GM21786 (cell line): ENCODE measurements at regions not wholly inside any gene's neighbourhood (a gene's known extent, or its start where the extent isn't known, plus 50 kb on each side); places are given as distances from the start of the nearest gene placed in this dataset.
"Not testable (repeated sequence)": the region's sequence is repeated elsewhere in the genome, so short reads cannot be mapped to it uniquely, and the experiment has no call there.

Experiments
- ATAC-seq: cut with Tn5 transposase; IDR thresholded peaks from one replicate; pipeline ENCODE4 v1.9.1; 2021; ENCODE audit not compliant: unreplicated experiment

DNA sequence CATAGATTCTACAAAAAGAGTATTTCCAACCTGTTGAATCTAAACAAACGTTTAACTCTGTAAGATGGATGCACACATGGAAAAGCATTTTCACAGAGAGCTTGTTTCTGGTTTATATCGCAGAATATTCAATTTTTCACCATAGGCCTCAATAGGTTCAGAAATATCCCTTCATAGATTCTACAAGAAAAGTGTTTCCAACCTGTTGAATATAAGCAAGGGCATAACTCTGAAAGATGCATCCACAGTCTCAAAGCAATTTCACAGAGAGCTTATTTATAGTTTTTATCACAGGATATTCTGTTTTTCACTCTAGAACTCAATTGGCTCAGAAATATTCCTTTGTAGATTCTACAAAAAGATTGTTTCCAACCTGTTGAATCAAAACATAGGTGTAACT lies 1483.6 kb downstream of the UQCRFS1 start:
- no peak for ATAC-seq

DNA sequence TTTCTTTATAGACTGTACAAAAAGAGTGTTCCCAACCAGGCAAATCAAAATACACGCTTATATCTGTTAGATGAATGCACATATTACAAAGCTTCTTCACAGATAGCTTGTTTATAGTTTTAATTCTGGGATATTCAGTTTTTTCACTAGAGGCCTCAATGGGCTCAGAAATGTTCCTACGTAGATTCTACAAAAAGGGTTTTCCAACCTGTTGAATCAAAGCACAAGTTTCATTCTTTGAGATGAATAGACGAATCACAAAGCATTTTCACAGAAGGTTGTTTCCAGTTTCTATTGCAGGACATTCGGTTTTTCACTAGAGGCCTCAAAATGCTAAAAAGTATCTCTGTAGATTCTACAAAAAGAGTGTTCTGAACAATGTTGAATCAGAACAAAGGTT lies 1490.3 kb downstream of the UQCRFS1 start:
- no peak for ATAC-seq

DNA sequence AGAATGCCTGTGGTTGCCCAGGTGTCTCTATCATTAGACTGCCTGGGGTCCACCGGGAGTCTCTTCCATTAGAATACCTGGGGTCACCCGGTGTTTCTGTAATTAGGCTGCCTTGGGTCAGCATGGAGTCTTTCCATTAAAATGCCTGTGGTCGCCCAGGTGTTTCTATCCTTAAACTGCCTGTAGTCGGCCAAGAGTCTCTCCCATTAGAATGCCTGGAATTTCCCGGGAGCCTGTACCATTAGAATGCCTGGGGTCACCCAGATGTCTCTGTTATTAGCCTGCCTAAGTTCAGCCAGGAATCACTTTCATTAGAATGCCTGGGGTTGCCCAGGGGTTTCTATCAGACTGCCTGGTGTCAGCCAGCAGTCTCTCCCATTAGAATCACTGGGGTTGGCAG lies 1492.8 kb downstream of the UQCRFS1 start:
- ATAC-seq = no peak

DNA sequence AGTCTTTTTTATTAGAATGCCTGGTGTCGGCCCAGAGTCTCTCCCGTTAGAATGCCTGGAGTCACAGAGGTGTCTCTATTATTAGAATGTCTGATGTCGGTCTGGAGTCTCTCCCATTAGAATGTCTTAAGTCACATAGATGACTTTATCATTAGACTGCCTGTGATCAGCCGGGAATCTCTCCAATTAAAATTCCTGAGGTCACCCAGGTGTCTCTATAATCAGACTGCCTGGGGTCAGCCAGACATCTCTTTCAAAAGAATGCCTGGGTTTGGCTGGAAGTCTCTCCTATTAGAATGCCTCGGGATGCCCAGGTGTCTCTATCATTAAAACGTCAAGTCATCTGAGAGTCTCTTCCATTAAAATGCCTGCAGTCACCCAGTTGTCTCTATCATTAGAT lies 1493.9 kb downstream of the UQCRFS1 start:
- no peak for ATAC-seq

DNA sequence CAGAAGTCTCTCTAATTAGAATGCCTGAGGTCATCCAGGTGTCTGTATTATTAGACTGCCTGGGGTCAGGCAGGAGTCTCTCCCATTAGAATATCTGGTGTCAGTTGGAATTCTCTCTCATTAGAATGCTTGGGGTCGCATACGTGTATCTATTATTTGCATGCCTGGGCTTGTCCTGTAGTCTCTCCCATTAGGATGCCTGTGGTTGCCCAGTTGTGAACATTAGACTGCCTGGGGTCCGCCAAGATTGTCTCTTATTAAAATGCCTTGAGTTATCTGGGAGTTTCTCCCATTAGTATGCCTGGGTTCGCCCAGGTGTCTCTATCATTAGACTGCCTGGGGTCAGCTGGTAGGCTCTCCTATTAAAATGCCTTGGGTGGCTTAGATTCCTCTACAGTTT lies 1494.7 kb downstream of the UQCRFS1 start:
- ATAC-seq = no peak

DNA sequence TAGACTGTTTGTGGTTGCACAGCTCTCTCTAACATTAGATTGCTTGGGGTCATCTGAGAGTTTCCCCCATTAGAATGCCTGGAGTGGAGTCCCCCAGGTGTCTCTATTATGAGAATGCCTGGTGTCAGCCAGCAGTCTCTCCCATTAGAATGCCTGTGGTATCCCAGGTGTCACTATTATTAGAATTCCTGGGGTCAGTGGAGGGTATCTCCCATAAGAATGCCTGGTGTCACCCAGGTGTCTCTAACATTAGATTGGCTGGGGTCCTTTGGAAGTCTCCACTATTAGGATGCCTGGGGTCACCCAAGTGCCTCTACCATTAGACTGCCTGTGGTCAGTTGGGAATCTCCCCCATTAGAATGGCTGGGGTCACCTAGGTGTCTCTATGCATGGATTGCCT lies 1495.1 kb downstream of the UQCRFS1 start:
- ATAC-seq = no peak

DNA sequence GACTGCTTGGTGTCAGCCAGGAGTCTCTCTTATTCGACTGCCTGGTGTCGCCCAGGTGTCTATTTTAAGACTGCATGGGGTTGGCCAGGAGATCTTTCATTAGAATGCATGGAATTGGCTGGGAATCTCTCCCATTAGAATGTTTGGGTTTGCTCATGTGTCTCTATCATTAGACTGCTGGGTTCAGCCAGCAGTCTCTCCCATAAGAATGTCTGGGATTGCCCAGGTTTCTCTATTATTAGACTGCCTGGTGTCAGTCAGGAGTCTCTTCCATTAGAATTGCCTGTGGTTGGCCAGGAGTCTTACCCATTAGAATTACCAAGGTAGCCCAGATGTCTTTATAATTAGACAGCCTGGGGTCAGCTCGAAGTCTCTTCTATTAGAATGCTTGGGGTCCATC lies 1496.0 kb downstream of the UQCRFS1 start:
- ATAC-seq = no peak

DNA sequence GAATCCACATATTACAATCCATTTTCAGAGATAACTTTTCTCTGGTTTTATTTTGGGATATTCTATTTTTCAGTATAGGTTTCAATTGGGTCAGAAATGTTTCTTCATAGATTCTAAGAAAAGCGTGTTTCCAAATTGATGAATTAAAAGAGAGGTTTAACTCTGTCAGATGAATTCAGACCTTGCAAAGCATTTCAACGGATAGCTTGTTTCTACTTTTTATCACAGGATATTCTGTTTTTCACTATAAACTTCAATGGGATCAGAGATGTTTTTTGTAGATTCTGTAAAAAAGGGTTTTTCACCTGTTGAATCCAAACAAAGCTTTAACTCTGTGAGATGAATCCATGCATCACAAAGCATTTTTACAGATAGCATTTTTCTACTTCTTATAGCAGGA lies 1498.1 kb downstream of the UQCRFS1 start:
- ATAC-seq = no peak

DNA sequence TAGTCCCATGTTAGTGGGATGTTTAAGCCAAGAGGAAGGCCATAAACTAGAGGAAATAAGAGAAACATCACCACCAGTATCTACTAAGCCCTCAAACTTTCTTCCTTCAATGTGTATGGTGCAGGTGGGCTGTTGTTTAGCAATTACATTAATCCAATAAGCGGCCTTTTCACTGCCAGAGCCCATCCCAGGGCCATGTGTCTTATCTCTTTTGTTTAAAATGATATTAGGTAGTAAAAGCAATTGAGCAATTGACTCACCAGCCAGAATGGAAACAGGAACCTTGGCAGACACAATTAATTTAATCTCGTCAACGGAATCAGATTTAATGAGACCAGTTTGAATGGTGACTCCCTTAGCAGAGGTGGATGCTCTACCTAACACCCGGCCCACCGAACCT lies 1503.5 kb downstream of the UQCRFS1 start:
- ATAC-seq = no peak

DNA sequence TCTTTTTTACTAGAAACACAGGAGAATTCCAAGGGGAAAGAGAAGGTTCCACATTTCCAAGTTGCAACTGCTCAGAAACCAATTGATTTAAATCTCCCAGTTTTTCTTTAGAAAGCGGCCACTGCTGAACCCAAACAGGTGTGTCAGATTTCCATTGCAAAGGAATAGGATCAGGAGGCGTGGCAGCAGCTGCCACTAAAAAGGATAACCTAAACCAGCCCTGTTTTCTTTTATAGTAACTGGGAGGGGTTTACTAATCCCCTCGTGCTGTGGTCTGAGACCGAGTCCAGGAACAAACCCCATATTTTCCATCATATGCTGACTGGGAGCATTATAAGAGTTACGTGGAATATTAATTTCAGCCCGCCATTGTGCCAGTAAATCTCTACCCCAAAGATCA lies 1504.0 kb downstream of the UQCRFS1 start:
- not testable (repeated sequence) for ATAC-seq

DNA sequence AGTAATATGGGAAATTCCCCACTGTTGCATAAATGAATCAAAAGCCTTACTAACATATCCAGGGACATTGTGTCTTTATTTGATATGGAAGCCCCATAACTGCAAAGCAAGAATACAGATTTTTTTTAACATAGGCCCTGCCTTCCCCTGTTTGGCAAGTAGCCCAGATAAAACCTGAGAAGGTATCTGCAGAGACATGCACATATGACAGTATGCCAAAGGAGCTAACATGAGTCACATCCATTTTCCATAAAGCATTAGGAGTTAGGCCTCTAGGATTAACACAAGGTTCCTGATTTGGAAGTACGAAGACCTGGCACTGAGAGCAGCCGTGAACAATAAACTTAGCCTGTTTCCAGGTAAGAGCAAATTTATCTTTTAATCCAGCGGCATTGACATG lies 1505.9 kb downstream of the UQCRFS1 start:
- not testable (repeated sequence) for ATAC-seq

DNA sequence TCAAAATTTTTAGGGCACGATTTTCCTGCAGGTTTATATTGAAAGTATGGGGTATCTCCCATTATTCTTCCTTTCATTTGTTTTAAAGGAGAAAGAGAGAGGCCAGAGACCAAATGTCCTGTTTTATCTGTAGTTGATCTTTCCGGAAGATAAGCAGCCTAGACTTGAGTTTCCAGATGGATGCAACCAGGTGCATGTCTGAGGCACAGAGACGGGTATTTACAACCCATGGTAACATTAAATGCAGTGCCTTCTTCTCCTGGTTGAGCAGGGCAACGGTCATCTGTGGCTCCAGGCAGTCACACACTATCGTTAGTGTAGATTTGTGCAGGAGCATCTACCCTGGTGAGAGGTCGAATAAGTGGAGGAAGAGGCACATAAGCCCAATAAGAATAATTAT lies 1507.1 kb downstream of the UQCRFS1 start:
- no peak for ATAC-seq

DNA sequence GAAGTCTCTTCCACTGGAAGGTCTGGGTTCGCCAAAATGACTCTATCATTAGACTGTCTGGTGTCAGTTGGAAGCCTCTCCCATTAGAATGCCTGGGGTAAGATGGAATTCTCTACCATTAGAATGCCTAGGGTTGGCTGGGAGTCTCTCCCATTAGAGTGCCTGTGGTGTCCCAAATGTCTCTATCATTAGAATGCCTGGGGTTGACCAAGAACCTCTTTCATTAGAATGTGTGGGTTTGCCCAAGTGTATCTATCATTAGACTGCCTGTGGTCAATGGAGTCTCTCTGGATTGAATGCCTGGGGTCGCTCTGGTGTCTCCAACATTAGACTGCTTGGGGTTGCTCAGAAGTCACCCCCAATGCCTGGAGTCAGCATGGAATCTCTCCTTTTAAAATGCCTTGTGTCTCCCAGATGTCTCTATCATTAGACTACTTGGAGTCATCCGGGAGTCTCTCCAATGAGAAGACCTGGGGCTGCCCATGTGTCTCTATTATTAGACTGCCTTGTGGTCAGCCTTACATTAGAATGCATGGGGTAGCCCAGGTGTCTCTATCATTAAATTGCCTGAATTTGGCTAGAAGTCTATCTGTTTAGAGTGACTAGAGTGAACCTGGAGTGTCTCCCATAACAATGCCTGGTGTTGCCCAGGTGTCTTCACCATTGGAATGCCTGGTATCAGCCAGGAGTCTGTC lies 1518.4 kb downstream of the UQCRFS1 start:
- ATAC-seq = no peak

DNA sequence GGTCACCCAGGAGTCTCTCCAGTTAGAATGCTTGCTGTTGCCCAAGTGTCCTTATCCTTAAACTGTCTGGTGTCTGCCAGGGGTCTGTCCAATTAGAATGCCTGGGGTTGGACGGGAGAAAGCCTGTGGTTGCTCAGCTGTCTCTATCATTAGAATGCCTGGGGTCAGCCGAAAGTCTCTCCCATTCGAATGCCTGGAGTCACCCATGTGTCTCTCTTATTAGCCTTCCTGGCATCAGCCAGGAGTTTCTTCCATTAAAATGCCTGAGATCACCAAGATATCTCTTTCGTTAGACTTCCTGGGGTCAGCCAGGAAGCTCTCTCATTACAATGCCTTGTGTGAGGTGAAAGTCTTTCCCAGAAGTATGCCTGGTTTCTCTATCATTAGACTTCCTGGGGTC lies 1521.0 kb downstream of the UQCRFS1 start:
- no peak for ATAC-seq

DNA sequence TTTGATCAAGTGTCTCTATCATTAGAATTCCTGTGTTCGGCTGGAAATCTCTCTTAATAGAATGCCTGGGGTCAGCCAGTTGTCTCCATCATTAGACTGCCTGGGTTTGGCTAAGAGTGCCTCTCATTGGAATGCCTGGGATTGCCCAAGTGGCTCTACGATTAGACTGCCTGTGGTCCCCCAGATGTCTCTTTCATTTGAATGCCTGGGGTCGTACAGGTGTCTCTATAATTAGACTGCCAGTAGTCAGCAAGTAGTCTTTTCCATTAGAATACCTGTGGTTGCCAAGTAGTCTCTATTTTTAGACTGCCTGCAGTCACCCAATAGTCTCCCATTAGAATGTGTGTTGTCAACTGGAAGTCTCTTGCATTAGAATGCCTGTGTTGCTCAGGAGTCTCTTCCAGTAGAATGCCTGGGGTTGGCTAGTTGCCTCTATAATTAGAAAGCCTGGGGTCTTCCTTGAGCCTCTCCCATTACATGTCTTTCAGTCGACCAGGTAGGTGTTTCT lies 1523.2 kb downstream of the UQCRFS1 start:
- no peak for ATAC-seq

DNA sequence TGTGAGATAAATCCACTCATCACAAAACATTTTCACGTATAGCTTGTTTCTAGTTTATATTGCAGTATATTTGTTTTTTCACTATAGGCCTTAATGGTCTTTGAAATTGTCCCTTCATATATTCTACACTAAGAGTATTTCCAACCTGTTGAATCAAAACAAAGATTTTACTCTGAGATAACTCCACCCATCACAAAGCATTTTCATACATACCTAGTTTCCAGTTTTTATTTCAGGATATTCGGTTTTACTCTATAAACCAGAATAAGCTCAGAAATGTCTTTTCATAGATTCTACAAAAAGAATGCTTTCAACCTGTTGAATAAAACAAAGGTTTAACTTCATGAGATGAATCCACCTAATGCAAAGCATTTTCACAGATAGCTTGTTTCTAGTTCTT lies 1528.7 kb downstream of the UQCRFS1 start:
- no peak for ATAC-seq

DNA sequence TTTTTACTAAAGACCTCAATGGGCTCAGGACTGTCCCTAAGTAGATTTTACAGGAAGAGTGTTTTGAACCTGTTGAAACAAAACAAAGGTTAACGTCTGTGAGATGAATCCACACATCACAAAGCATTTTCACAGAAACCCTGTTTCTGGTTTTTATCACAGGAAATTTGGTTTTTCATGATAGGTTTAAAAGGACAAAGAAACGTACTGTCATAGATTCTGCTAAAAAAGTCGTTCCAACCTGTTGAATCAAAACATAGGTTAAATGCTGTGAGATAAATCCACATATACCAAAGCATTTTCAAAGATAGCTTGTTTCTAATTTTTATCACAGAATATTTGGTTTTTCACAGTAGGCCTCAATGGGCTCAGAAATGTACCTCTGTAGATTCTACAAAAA lies 1531.0 kb downstream of the UQCRFS1 start:
- ATAC-seq = no peak

DNA sequence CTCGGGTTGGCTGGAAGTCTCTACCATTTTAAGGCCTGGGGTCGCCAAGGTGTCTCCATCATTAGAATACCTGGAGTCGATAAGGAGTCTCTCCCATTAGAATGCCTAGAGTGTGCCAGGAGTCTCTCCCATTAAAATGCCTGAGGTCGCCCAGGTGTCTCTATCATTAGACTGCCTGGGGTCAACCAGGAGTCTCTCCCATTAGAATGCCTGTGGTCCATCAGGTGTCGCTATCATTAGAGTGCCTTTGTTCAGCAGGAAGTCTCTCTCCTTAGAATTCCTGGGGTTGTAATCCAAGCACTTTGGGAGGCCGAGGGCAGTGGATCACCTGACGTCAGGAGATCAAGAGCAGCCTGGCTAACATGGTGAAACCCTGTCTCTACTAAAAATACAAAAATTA lies 1533.0 kb downstream of the UQCRFS1 start:
- ATAC-seq = no peak

DNA sequence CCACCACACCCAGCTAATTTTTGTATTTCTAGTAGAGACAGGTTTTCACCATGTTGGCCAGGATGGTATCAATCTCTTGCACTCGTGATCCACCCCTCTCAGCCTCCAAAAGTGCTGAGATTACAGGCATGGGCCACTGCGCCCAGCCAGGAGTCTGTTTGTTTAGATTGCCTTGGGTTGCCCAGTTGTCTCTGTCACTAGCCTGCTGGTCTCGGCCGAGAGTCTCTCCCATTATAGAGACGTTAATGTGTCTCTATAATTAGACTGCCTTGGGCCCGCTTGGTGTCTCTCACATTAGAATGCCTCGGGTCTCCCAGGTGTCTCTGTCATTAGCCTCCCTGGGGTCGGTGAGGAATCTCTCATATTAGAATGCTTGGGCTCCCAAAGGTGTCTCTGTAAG lies 1533.6 kb downstream of the UQCRFS1 start:
- no peak for ATAC-seq

DNA sequence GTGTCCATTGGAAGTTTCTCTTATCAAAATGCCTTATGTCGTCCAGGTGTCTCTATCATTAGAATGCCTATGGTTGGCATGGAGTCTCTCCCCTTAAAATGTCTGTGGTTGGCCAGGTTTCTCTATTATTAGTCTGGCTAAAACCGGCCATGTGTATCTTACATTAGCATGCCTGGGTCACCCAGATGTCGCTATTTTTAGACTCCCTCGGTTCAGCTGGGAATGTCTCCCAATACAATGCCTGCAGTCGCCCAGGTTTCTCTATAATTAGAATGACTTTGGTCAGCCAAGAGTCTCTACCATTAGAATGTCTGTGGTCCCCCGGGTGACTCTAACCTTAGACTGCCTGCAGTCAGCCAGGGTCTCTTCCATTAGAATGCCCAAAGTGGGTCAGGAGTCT lies 1536.1 kb downstream of the UQCRFS1 start:
- no peak for ATAC-seq

DNA sequence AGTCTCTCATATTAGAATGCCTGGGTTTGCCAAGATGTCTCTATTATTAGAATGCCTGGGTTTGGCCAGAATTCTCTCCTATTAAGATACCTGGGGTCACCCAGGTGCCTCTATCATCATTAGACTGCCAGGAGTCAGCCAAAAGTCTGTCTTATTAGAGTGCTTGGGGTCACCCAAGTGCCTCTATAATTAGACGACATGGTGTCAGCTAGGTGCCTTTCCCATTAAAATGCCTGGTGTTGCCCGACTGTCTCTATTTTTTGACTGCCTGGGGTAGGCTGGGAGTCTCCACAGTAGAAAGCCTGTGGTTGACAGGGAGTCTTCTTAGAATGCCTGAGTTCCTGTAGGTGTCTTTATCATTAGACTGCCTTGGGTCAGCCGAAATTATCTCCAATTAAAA lies 1536.6 kb downstream of the UQCRFS1 start:
- ATAC-seq = no peak

DNA sequence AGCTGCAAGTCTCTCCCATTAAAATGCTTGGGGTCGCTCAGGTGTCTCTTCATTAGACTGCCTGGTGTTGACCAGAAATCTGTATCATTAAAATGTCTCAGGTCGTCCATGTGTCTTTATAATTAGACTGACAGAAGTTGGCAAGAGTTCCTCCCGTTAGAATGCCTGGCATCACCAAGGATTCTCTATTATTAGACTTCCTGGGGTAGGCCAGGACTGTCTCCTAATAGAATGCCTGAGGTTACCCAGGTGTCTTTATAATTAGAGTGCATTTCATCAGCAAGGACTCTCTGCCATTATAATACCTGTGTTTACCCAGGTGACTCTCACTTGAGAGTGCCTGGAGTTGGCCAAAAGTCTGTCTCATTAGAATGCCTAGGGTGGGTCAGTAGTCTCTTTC lies 1537.2 kb downstream of the UQCRFS1 start:
- no peak for ATAC-seq

DNA sequence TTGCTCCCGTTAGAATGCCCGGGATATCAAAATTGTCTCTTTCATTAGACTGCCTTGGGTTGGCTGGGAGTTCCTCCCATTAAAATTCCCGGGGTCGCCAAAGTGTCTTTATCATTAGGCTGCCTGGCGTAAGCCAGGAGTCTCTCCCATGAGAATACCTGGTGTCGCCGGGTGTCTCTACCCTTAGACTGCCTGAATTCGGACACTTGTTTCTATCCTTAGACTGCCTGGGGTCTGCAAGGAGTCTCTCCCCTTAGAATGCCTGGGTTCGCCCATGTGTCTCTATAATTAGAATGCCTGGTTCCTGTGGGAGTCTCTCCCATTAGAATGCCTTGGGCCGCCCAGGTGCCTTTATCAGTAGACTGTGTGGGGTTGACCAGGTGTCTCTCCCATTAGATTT lies 1538.2 kb downstream of the UQCRFS1 start:
- ATAC-seq = no peak
